ENCODE measurements at regions not wholly inside any gene's neighbourhood (a gene's known extent, or its start where the extent isn't known, plus 50 kb on each side); places are given as distances from the start of the nearest gene placed in this dataset.

DNA sequence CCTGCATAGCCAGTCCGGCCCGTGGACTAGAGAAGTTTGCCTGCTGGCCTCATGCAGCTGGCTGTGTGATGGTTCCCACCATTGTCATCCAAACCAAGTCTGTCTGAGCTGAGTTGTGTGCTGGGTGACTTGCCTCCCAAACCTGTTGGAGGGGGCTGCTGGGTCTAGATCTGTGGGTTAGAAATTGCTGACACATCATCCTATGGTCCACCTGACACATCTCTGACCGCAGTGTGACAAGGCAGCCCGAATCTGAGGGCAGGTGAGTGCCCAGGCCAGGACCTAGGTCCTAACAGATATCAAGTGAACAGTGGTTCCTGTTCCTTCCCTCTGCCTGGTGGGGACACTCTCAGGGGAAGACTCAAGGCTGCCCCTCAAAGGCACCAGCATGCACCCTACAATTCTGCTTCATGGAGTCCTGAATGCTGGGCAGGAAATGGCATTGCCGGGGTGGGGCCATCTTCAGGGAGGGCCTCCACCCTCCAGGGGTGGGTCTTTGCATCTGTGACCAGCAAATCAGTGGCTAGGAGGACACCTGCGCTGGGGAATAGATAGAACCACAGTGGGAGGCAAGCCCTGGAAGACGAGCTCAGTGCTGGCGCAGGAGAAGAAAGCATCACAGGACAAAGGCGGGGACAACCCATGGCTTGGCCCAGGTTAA is 117.9 kb upstream of the ID2 start:
- no peak overlapping the region for H3K4me3 ChIP-seq (ENCODE audit: low read depth, low read length, poor library complexity, severe bottlenecking)
- DNase-seq (ENCODE audit: low spot score): no peak
- POLR2A ChIA-PET (ENCODE audit: low non-redundant PET): no interaction called here

DNA sequence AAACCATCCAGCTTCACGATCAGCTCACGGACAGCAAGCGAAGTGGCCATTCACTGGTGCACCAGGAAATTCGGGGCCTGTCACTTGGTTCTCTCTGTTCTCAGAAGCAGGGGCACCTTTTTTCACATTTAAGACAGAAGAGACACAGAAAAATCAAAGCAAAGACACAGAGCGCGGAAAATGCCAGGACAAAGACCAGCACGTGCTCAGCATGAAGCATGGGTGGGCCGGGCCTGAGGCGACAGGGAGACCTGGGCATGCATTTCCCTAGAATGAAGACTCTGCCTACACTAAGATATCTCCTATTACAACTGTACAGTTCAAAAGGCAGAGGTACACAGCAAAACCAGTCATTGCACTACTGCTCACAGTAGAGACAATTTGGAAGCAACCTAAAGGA is 117.4 kb upstream of the ID2 start:
- H3K36me3 ChIP-seq (ENCODE audit: insufficient read depth, low read length, poor library complexity, severe bottlenecking): no peaks in the 10 kb centered on the region
- H3K4me1 ChIP-seq (ENCODE audit: insufficient read depth, low read length, poor library complexity, severe bottlenecking): no peaks in the 10 kb centered on the region
- intact Hi-C loops (cut with micrococcal nuclease; ENCODE audit: unreplicated experiment): no loop called here
- peaks cover 4% of the 10 kb centered on the region for H3K9me3 ChIP-seq (ENCODE audit: low read depth, low read length, poor library complexity, severe bottlenecking)
- H3K4me3 ChIP-seq (ENCODE audit: low read depth, low read length, poor library complexity, severe bottlenecking): no peak overlapping the region
- no TSS peak for BruUV-seq (replicated peaks)
- H3K27ac ChIP-seq (ENCODE audit: low read depth, low read length, poor library complexity, severe bottlenecking): no peak overlapping the region
- no peak for TF ChIP-seq EZH2 (IDR thresholded peaks at IDR 0.05; ENCODE audit: borderline replicate concordance, low read depth, low read length, poor library complexity, severe bottlenecking)
- TF ChIP-seq, protein P1, sequence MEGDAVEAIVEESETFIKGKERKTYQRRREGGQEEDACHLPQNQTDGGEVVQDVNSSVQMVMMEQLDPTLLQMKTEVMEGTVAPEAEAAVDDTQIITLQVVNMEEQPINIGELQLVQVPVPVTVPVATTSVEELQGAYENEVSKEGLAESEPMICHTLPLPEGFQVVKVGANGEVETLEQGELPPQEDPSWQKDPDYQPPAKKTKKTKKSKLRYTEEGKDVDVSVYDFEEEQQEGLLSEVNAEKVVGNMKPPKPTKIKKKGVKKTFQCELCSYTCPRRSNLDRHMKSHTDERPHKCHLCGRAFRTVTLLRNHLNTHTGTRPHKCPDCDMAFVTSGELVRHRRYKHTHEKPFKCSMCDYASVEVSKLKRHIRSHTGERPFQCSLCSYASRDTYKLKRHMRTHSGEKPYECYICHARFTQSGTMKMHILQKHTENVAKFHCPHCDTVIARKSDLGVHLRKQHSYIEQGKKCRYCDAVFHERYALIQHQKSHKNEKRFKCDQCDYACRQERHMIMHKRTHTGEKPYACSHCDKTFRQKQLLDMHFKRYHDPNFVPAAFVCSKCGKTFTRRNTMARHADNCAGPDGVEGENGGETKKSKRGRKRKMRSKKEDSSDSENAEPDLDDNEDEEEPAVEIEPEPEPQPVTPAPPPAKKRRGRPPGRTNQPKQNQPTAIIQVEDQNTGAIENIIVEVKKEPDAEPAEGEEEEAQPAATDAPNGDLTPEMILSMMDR (conservative IDR thresholded peaks at IDR 0.05; ENCODE audit: low read depth, low read length): no peak
- CTCF ChIA-PET: no interaction called here
- POLR2A ChIA-PET (ENCODE audit: low non-redundant PET): no interaction called here
- no peak for DNase-seq (ENCODE audit: low spot score)
- no peaks in the 10 kb centered on the region for H3K27me3 ChIP-seq (replicated peaks; ENCODE audit: insufficient read depth, low read depth, low read length, poor library complexity)

More for the DNA sequence above, 117.9 kb upstream of the ID2 start:
- CTCF ChIA-PET: no interaction called here
- Histone ChIP-seq H3K27me3 (replicated peaks; ENCODE audit: insufficient read depth, low read depth, low read length, poor library complexity) (no peaks in the 10 kb centered on the region), H3K27ac (ENCODE audit: low read depth, low read length, poor library complexity, severe bottlenecking) (no peak overlapping the region), H3K4me1 (ENCODE audit: insufficient read depth, low read length, poor library complexity, severe bottlenecking) (no peaks in the 10 kb centered on the region), H3K9me3 (ENCODE audit: low read depth, low read length, poor library complexity, severe bottlenecking) (peaks cover 4% of the 10 kb centered on the region), H3K36me3 (ENCODE audit: insufficient read depth, low read length, poor library complexity, severe bottlenecking) (no peaks in the 10 kb centered on the region)
- TF ChIP-seq EZH2 (IDR thresholded peaks at IDR 0.05; ENCODE audit: borderline replicate concordance, low read depth, low read length, poor library complexity, severe bottlenecking): no peak
- TF ChIP-seq, protein P1 (conservative IDR thresholded peaks at IDR 0.05; ENCODE audit: low read depth, low read length): no peak
- intact Hi-C loops (cut with micrococcal nuclease; ENCODE audit: unreplicated experiment): no loop called here
- BruUV-seq (replicated peaks): no TSS peak

DNA sequence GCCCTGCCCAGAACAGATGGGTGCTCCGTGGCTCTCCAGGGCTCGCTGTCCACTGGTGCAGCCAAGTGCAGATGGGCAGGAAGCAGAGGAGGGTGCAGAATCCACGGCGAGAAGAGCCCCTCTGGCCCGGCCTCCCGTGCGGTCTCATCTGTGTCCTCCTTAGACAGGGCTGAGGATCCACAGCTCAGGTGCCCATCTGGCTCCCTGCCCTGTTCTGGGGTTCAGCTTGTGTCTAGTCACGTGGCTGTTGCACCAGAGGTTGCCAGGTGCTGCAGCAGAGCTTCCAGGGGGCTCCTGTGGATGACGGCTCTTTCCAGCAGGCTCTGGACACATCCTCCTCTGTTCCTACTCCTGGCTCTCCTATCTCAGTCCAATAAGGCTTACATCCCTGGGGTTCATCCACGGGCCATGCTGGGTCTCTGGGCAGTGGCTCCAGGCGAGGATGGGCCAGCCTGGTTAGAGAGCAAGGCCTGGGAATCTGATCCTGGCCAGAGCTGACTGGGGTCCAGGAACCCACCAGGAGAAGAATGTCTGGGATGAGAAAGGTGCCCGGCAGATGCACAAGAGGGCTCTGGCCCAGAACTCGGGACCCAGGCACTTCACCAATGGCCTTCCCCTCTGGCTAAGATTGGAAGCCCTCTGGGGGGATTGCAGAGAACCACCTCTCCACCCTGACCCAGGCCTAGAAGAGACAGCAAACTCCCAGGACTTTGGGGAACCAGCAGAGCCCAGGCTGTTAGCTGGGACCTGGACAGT is 116.3 kb upstream of the ID2 start:
- intact Hi-C loops (cut with micrococcal nuclease; ENCODE audit: unreplicated experiment): no loop called here
- POLR2A ChIA-PET (ENCODE audit: low non-redundant PET): no interaction called here
- no TSS peak for BruUV-seq (replicated peaks)
- TF ChIP-seq EZH2 (IDR thresholded peaks at IDR 0.05; ENCODE audit: borderline replicate concordance, low read depth, low read length, poor library complexity, severe bottlenecking): no peak
- TF ChIP-seq, protein P1 (conservative IDR thresholded peaks at IDR 0.05; ENCODE audit: low read depth, low read length): no peak
- H3K4me3 ChIP-seq (ENCODE audit: low read depth, low read length, poor library complexity, severe bottlenecking): no peak overlapping the region
- no peak for DNase-seq (ENCODE audit: low spot score)
- H3K9me3 ChIP-seq (ENCODE audit: low read depth, low read length, poor library complexity, severe bottlenecking): peaks cover 4% of the 10 kb centered on the region
- H3K36me3 ChIP-seq (ENCODE audit: insufficient read depth, low read length, poor library complexity, severe bottlenecking): no peaks in the 10 kb centered on the region
- H3K4me1 ChIP-seq (ENCODE audit: insufficient read depth, low read length, poor library complexity, severe bottlenecking): no peaks in the 10 kb centered on the region
- no peak overlapping the region for H3K27ac ChIP-seq (ENCODE audit: low read depth, low read length, poor library complexity, severe bottlenecking)
- no peaks in the 10 kb centered on the region for H3K27me3 ChIP-seq (replicated peaks; ENCODE audit: insufficient read depth, low read depth, low read length, poor library complexity)
- CTCF ChIA-PET: no interaction called here
